ENCODE measurements at regions not wholly inside any gene's neighbourhood (a gene's known extent, or its start where the extent isn't known, plus 50 kb on each side); places are given as distances from the start of the nearest gene placed in this dataset.

GRCh38 chr10:85547460-85548023, 819.1 kb downstream of the GRID1 start:
- TF ChIP-seq CTCF (IDR thresholded peaks at IDR 0.05): no peak
- TF ChIP-seq ZFX (IDR thresholded peaks at IDR 0.05; ENCODE audit: borderline replicate concordance): no peak

Data from 22Rv1 (cell line).